ENCODE measurements at regions not wholly inside any gene's neighbourhood (a gene's known extent, or its start where the extent isn't known, plus 50 kb on each side); places are given as distances from the start of the nearest gene placed in this dataset.

DNA sequence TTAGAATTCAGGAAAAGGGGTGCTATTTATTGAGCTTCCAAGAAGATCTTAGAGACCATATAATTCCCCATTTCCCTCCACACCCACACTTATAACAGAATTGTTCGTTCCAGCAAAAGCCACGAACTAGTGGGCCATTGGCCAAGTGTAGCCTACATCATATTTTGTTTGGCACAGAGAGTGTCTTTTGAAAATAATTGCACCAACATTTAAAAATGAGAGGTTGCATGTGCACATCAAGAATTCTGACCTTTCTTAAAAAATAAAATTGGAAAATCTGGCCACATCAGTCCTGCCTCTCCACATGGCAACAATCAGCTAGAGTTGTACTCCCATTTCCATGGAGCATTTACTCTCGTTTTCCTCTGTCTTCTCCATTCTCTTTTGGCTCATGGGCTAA lies 655.5 kb upstream of the FANCL start:
- TF ChIP-seq EZH2phosphoT487 (conservative IDR thresholded peaks at IDR 0.05; ENCODE audit: low read length): no peak
- TF ChIP-seq, protein P1, sequence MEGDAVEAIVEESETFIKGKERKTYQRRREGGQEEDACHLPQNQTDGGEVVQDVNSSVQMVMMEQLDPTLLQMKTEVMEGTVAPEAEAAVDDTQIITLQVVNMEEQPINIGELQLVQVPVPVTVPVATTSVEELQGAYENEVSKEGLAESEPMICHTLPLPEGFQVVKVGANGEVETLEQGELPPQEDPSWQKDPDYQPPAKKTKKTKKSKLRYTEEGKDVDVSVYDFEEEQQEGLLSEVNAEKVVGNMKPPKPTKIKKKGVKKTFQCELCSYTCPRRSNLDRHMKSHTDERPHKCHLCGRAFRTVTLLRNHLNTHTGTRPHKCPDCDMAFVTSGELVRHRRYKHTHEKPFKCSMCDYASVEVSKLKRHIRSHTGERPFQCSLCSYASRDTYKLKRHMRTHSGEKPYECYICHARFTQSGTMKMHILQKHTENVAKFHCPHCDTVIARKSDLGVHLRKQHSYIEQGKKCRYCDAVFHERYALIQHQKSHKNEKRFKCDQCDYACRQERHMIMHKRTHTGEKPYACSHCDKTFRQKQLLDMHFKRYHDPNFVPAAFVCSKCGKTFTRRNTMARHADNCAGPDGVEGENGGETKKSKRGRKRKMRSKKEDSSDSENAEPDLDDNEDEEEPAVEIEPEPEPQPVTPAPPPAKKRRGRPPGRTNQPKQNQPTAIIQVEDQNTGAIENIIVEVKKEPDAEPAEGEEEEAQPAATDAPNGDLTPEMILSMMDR (IDR thresholded peaks at IDR 0.05; ENCODE audit: insufficient read depth, low read length, poor library complexity, severe bottlenecking): no peak
- no peaks in the 10 kb centered on the region for H3K27me3 ChIP-seq (ENCODE audit: low read length)
- no peak overlapping the region for H3K27ac ChIP-seq (ENCODE audit: low read depth, low read length)
- H3K9me2 ChIP-seq (replicated peaks; ENCODE audit: insufficient read depth, low read length): no peaks in the 10 kb centered on the region
- no peaks in the 10 kb centered on the region for H3F3A ChIP-seq (ENCODE audit: insufficient read depth)
- no peak overlapping the region for H3K9ac ChIP-seq (ENCODE audit: low read length)
- no peaks in the 10 kb centered on the region for H4K20me1 ChIP-seq (ENCODE audit: low read depth, low read length)
- H3K9me3 ChIP-seq (ENCODE audit: insufficient read depth, low read length): no peaks in the 10 kb centered on the region
- no peaks in the 10 kb centered on the region for H3K79me2 ChIP-seq (ENCODE audit: insufficient read depth, low read length)
- H2AFZ ChIP-seq (ENCODE audit: low read depth, low read length, severe bottlenecking): no peak overlapping the region
- no peaks in the 10 kb centered on the region for H3K36me3 ChIP-seq (ENCODE audit: low read length)
- no peak overlapping the region for H3K4me3 ChIP-seq (ENCODE audit: insufficient read depth, low read length, poor library complexity, severe bottlenecking)
- no peak overlapping the region for H3K4me2 ChIP-seq (ENCODE audit: low read depth, low read length, poor library complexity, severe bottlenecking)

DNA sequence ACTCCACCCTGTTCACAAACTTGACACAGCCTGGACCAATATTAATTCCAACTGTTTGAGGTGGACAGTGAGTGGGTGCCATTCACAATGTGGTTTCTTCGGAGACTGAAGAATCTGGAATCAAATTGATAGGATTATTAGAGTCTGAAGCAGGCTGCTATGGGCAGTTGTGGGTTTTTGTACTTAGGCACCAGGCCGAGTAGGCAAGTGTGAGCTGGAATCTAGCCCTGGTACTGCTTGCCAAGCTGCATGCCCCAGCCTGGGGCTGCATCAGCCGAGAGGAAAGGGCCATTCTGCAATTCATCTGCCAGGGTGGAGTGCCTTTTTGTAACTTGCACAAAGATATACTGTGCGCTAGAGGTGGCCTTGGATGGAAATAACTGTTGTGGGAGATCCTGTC lies 654.7 kb upstream of the FANCL start:
- no peak overlapping the region for H2AFZ ChIP-seq (ENCODE audit: low read depth, low read length, severe bottlenecking)
- no peaks in the 10 kb centered on the region for H3F3A ChIP-seq (ENCODE audit: insufficient read depth)
- TF ChIP-seq, protein P1 (IDR thresholded peaks at IDR 0.05; ENCODE audit: insufficient read depth, low read length, poor library complexity, severe bottlenecking): no peak
- no peak for TF ChIP-seq EZH2phosphoT487 (conservative IDR thresholded peaks at IDR 0.05; ENCODE audit: low read length)
- H3K27ac ChIP-seq (ENCODE audit: low read depth, low read length): no peak overlapping the region
- no peaks in the 10 kb centered on the region for H3K27me3 ChIP-seq (ENCODE audit: low read length)
- no peaks in the 10 kb centered on the region for H3K9me2 ChIP-seq (replicated peaks; ENCODE audit: insufficient read depth, low read length)
- no peaks in the 10 kb centered on the region for H3K79me2 ChIP-seq (ENCODE audit: insufficient read depth, low read length)
- H3K9ac ChIP-seq (ENCODE audit: low read length): no peak overlapping the region
- H4K20me1 ChIP-seq (ENCODE audit: low read depth, low read length): no peaks in the 10 kb centered on the region
- H3K4me2 ChIP-seq (ENCODE audit: low read depth, low read length, poor library complexity, severe bottlenecking): no peak overlapping the region
- no peaks in the 10 kb centered on the region for H3K9me3 ChIP-seq (ENCODE audit: insufficient read depth, low read length)
- H3K4me3 ChIP-seq (ENCODE audit: insufficient read depth, low read length, poor library complexity, severe bottlenecking): no peak overlapping the region
- H3K36me3 ChIP-seq (ENCODE audit: low read length): no peaks in the 10 kb centered on the region

DNA sequence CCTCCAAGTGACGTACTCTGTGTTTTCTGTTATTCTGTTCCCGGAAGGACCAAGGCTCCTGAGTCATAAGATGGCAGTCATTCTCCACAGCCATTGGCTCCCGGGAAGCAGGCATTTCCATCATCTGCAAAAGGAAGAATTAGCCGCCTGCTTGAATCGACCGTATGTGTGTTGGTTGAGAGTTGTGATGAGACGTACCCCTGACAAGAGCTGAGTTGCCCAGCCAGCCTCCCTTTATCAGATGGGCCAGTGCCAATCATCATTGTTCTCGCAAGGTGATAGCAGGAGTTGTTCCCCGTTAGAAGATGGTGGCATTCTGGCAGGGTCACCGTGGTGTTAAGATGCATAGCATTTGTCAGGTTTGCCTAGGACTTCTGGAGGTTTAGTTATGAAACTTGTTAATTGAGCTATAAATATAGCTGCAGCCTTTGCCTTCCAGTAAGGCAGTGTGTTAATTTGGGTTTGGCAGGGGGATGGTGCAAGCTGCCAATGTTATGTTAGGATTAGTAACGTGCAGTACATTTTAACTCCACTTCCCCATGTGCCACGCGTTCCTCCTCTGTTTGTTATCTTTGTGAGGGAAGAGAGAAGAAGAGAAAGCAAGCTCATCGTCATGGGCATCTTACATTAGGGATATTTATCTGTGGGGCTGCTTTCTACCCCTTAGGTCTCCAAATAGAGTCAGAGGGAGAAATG lies 652.7 kb upstream of the FANCL start:
- H3K79me2 ChIP-seq (ENCODE audit: insufficient read depth, low read length): no peaks in the 10 kb centered on the region
- H3K27ac ChIP-seq (ENCODE audit: low read depth, low read length): no peak overlapping the region
- H4K20me1 ChIP-seq (ENCODE audit: low read depth, low read length): no peaks in the 10 kb centered on the region
- H3K27me3 ChIP-seq (ENCODE audit: low read length): no peaks in the 10 kb centered on the region
- H3K9ac ChIP-seq (ENCODE audit: low read length): no peak overlapping the region
- TF ChIP-seq EZH2phosphoT487 (conservative IDR thresholded peaks at IDR 0.05; ENCODE audit: low read length): no peak
- TF ChIP-seq, protein P1 (IDR thresholded peaks at IDR 0.05; ENCODE audit: insufficient read depth, low read length, poor library complexity, severe bottlenecking): no peak
- H3K36me3 ChIP-seq (ENCODE audit: low read length): no peaks in the 10 kb centered on the region
- no peak overlapping the region for H2AFZ ChIP-seq (ENCODE audit: low read depth, low read length, severe bottlenecking)
- H3K9me2 ChIP-seq (replicated peaks; ENCODE audit: insufficient read depth, low read length): no peaks in the 10 kb centered on the region
- H3K4me3 ChIP-seq (ENCODE audit: insufficient read depth, low read length, poor library complexity, severe bottlenecking): no peak overlapping the region
- H3K9me3 ChIP-seq (ENCODE audit: insufficient read depth, low read length): no peaks in the 10 kb centered on the region
- H3F3A ChIP-seq (ENCODE audit: insufficient read depth): no peaks in the 10 kb centered on the region
- H3K4me2 ChIP-seq (ENCODE audit: low read depth, low read length, poor library complexity, severe bottlenecking): no peak overlapping the region
